ENCODE measurements at regions not wholly inside any gene's neighbourhood (a gene's known extent, or its start where the extent isn't known, plus 50 kb on each side); places are given as distances from the start of the nearest gene placed in this dataset.

DNA sequence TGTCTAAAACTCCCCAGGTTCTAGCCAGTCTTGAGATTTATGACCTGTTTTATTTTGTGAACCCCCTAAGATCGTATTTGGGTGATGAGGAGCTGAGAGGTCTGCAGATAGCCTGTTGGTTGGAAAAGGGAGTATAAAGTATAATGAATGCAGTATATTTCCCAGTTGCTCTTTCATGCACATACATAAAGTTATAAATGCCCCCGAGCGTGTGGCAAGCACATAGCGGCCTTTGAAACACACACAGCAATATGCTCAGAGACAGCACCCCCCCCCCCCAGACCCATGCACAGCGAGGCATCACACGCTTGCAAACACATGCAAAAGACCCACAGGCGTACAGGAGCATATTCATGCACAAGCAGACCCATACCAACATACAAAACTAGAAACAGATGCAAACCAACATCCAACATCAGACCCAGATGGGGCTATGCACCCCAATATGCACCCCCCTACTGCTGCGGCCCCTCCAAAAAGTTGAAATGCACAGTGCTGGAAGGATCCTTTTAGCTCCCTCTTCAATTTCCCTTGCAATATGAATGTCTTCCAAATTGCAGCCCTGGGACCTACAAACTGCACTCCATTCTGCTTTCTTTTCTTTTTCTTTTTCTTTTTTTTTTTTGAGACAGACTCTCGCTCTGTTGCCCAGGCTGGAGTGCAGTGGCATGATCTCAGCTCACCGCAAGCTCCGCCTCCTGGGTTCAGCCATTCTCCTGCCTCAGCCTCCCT is 82.2 kb upstream of the TBX3 start:
- Histone ChIP-seq H3K27me3 (no peaks in the 10 kb centered on the region), H3K9me3 (no peaks in the 10 kb centered on the region), H3K36me3 (no peaks in the 10 kb centered on the region), H3K4me1 (peaks cover 0 to 6% (median 0%) of the 10 kb centered on the region in 4 donors), H3K27ac (no peak overlapping the region), H3K4me3 (no peak overlapping the region)
- no peak for TF ChIP-seq CTCF (IDR thresholded peaks at IDR 0.05)
- no peak for TF ChIP-seq POLR2A (IDR thresholded peaks at IDR 0.05)
- ATAC-seq (no peak), DNase-seq (no peak)
- intact Hi-C loops (cut with DNase I), result no loop called here
- 70% methylated on average over 10 of the region's 11 CpGs for WGBS (ENCODE audit: insufficient coverage, low coverage, low lambda C conversion rate, missing lambda C conversion rate)

DNA sequence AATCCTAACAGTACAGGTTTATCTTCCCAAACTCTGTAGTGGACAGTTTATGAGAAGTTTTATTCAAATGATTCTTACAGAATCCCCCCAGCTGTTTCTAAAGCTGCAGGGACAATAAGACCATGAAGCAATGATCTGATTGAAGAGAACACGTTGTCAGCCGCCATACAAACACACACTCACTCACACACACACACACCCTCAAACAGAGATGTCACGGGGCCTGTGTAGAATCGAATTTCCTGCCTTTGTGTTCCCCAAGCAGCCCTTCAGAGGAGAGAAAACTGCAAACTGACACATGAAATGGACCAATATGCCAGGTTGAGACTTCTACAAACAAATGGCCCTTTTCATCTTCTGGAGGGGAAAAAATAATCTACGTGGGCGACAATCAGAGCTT is 80.5 kb upstream of the TBX3 start:
- no peak for DNase-seq
- 55% methylated on average over 4 of the region's 6 CpGs for WGBS (ENCODE audit: insufficient coverage, low coverage, low lambda C conversion rate, missing lambda C conversion rate)
- no peak overlapping the region for H3K4me3 ChIP-seq
- intact Hi-C loops (cut with DNase I), result no loop called here
- TF ChIP-seq CTCF (IDR thresholded peaks at IDR 0.05), result no peak
- TF ChIP-seq POLR2A (IDR thresholded peaks at IDR 0.05), result no peak
- no peak overlapping the region for H3K27ac ChIP-seq
- H3K4me1 ChIP-seq, result peaks cover 0 to 5% (median 0%) of the 10 kb centered on the region in 4 donors
- H3K9me3 ChIP-seq, result no peaks in the 10 kb centered on the region
- no peaks in the 10 kb centered on the region for H3K27me3 ChIP-seq
- no peak for ATAC-seq
- H3K36me3 ChIP-seq, result no peaks in the 10 kb centered on the region

GRCh38 chr12:114762490-114763110 is 78.6 kb upstream of the TBX3 start:
- Histone ChIP-seq H3K36me3 (no peaks in the 10 kb centered on the region), H3K4me1 (no peaks in the 10 kb centered on the region), H3K9me3 (no peaks in the 10 kb centered on the region), H3K27ac (no peak overlapping the region), H3K4me3 (no peak overlapping the region), H3K27me3 (no peaks in the 10 kb centered on the region)
- 77% methylated on average over 15 of the region's 22 CpGs for WGBS (ENCODE audit: insufficient coverage, low coverage, low lambda C conversion rate, missing lambda C conversion rate)
- intact Hi-C loops (cut with DNase I), result no loop called here
- DNase-seq (no peak), ATAC-seq (peak in 1 of 4 donors; percentile 31)
- TF ChIP-seq POLR2A (IDR thresholded peaks at IDR 0.05) (no peak), CTCF (IDR thresholded peaks at IDR 0.05) (no peak)

DNA sequence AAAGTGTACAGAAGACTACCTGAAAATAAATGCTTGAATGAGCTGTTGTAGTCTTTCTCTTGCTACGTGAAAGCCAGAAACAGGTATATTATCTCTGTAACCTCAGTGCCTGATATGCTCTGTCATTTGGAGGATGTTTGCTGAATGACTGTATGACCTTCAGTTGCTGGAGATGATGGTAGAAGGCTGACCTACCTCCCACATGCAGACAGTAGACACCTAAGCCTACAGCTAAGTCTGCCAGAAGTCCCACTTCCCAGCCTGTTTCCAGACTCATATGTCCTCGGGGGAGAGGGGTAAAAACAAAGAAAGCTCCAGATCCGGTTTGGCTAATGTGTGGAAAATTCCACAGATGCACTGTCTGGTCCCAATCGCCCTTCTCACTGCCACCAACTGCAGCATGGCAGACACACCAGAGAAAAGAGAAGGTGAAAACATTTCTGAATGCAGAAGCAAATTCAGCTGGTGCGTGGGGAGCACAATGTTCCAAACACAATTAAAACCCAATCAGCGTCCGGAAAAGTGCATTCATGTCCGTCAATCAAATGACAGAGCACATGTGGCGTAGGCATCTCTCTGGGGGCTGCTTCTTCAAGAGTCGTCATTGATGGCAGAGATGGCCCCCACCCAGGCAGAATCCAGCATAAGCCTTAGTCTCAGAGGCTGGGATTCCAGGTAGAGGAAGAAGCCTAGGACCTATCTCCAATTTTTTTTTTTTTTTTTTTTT is 76.3 kb upstream of the TBX3 start:
- H3K4me1 ChIP-seq, result no peaks in the 10 kb centered on the region
- no peaks in the 10 kb centered on the region for H3K27me3 ChIP-seq
- TF ChIP-seq CTCF (IDR thresholded peaks at IDR 0.05) (no peak), POLR2A (IDR thresholded peaks at IDR 0.05) (no peak)
- no peaks in the 10 kb centered on the region for H3K36me3 ChIP-seq
- no peak for ATAC-seq
- no peak for DNase-seq
- no peak overlapping the region for H3K27ac ChIP-seq
- H3K9me3 ChIP-seq, result no peaks in the 10 kb centered on the region
- WGBS (ENCODE audit: insufficient coverage, low coverage, low lambda C conversion rate, missing lambda C conversion rate), result 49% methylated on average over 5 of the region's 10 CpGs
- H3K4me3 ChIP-seq, result no peak overlapping the region
- intact Hi-C loops (cut with DNase I), result no loop called here
